ENCODE measurements at regions not wholly inside any gene's neighbourhood (a gene's known extent, or its start where the extent isn't known, plus 50 kb on each side); places are given as distances from the start of the nearest gene placed in this dataset.

DNA sequence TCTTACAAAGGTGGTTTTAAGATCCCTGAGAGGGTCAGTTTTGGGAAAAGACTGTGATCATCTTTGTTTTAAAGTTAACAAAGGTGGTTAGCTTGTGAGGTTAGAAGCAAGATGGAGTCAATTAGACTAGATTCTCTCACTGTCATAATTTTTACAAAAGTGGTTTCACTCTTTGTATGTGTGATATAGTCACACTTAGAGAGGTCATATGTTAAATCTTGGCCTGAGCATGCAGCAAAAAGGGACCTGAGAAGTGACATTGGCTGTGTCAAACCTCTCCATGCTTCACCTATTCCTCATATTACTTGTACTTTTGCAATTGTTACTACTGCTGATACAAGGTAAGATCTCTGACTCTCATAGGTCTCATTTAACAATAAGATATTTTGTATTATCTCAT is 368.0 kb downstream of the TBC1D32 start:
- TF ChIP-seq, protein P1, sequence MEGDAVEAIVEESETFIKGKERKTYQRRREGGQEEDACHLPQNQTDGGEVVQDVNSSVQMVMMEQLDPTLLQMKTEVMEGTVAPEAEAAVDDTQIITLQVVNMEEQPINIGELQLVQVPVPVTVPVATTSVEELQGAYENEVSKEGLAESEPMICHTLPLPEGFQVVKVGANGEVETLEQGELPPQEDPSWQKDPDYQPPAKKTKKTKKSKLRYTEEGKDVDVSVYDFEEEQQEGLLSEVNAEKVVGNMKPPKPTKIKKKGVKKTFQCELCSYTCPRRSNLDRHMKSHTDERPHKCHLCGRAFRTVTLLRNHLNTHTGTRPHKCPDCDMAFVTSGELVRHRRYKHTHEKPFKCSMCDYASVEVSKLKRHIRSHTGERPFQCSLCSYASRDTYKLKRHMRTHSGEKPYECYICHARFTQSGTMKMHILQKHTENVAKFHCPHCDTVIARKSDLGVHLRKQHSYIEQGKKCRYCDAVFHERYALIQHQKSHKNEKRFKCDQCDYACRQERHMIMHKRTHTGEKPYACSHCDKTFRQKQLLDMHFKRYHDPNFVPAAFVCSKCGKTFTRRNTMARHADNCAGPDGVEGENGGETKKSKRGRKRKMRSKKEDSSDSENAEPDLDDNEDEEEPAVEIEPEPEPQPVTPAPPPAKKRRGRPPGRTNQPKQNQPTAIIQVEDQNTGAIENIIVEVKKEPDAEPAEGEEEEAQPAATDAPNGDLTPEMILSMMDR (IDR thresholded peaks at IDR 0.05): no peak
- no peak for TF ChIP-seq POLR2A (IDR thresholded peaks at IDR 0.05)

All from lower leg skin (tissue), 3 donors.